ENCODE measurements at regions not wholly inside any gene's neighbourhood (a gene's known extent, or its start where the extent isn't known, plus 50 kb on each side); places are given as distances from the start of the nearest gene placed in this dataset.
A peak's percentile ranks its signal among the peaks of the same experiment; 100 is the strongest.

DNA sequence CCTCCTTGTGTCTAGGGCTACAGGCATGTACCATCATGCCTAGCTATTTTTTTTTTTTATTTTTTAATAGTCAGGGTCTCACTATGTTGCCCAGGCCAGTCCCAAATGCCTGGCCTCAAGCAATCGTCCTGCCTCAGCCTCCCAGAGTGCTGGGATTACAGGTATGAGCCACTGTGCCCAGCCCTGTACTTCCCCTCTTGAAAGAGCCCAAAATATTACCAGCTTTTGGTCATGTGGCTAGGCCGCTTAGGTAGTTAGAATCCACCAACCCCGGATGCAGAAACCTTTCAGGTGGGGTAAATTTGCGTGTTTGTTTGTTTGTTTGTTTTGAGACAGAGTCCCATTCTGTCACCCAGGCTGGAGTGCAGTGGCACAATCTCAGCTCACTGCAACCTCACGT, 132.8 kb upstream of the C2CD4B start:
- H3K36me3 ChIP-seq, result no peaks in the 10 kb centered on the region
- no peaks in the 10 kb centered on the region for H3K9me3 ChIP-seq (ENCODE audit: severe bottlenecking)
- H3K4me3 ChIP-seq (ENCODE audit: low read depth, low read length), result no peak overlapping the region
- TF ChIP-seq, protein P1, sequence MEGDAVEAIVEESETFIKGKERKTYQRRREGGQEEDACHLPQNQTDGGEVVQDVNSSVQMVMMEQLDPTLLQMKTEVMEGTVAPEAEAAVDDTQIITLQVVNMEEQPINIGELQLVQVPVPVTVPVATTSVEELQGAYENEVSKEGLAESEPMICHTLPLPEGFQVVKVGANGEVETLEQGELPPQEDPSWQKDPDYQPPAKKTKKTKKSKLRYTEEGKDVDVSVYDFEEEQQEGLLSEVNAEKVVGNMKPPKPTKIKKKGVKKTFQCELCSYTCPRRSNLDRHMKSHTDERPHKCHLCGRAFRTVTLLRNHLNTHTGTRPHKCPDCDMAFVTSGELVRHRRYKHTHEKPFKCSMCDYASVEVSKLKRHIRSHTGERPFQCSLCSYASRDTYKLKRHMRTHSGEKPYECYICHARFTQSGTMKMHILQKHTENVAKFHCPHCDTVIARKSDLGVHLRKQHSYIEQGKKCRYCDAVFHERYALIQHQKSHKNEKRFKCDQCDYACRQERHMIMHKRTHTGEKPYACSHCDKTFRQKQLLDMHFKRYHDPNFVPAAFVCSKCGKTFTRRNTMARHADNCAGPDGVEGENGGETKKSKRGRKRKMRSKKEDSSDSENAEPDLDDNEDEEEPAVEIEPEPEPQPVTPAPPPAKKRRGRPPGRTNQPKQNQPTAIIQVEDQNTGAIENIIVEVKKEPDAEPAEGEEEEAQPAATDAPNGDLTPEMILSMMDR (IDR thresholded peaks at IDR 0.05; ENCODE audit: low read depth, low read length), result no peak
- H3K27me3 ChIP-seq (ENCODE audit: insufficient read depth, low read depth, severe bottlenecking), result no peaks in the 10 kb centered on the region
- no peak for DNase-seq
- no peak overlapping the region for H3K27ac ChIP-seq

DNA sequence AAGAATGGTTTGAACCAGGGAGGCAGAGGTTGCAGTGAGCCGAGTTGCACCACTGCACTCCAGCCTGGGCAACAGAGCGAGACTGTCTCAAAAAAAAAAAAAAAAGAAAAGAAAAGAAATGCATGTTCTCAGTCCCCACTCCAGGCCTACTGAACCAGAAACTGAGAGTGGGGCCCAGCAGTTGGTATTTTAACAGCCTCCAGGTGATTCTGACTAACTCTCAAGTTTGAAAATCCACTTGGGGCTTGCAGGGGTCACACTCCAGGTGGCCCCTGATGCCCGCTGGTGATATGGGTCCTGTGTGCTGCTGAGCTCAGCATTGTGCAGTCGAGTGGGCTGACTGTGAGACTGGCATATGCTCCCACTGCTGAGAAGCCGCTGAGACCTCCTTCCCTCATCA, 133.7 kb upstream of the C2CD4B start:
- Histone ChIP-seq H3K36me3 (no peaks in the 10 kb centered on the region), H3K4me3 (ENCODE audit: low read depth, low read length) (no peak overlapping the region), H3K27me3 (ENCODE audit: insufficient read depth, low read depth, severe bottlenecking) (no peaks in the 10 kb centered on the region), H3K27ac (no peak overlapping the region), H3K9me3 (ENCODE audit: severe bottlenecking) (no peaks in the 10 kb centered on the region)
- TF ChIP-seq, protein P1 (IDR thresholded peaks at IDR 0.05; ENCODE audit: low read depth, low read length), result no peak
- DNase-seq, result no peak

DNA sequence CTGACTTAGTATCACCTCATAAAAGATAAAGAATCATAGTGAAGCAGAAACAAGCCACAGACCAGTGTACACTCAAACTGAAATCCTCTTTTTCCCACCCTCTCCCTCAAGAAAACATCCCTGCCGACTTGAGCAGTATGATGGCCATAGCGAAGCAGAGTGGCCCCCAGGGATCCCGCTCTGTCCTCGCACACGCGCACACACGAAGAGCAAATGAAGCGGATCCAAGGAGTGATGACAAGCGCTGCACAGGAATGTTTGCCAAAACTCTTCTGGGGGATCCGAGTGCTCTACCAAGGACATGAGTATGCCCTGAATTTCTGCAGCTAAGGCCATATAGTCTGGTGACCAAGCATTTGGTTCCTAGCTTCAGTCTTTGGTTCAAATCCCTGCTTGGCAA, 134.5 kb upstream of the C2CD4B start:
- no peak overlapping the region for H3K27ac ChIP-seq
- TF ChIP-seq, protein P1 (IDR thresholded peaks at IDR 0.05; ENCODE audit: low read depth, low read length), result no peak

DNA sequence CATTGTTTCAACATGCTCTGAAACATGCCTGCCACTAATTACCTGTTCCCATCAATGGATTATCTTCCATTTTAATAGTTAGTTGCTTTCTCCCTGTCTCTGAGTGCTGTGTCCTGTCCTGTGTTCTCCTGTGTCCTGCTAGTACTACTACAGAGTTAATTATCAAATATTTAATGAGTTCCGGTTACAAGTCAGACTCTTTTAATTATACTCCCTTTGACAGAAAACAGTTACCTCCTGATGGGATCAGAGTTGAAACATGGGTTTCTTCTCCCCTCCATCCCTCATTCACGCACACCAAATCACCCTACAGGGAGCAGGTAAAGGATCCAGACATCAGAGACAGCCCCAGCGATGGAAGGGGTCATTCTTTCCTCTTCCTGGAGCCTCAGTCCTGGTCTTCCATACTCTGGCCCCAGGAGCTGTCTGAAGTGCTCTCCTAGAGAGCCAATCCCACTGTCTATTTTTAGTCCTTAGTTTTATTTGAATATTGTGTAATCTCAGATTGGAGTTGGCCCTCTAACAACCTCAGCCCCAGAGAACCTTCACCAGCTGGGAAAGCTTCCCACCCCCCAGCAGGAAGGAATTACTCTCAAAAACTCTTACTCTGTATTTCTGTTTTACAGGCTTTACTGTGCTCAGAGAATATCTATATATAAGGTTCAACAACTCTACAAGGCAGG, 137.0 kb upstream of the C2CD4B start:
- H3K27me3 ChIP-seq (ENCODE audit: insufficient read depth, low read depth, severe bottlenecking), result no peaks in the 10 kb centered on the region
- TF ChIP-seq, protein P1 (IDR thresholded peaks at IDR 0.05; ENCODE audit: low read depth, low read length), result no peak
- H3K36me3 ChIP-seq, result no peaks in the 10 kb centered on the region
- H3K27ac ChIP-seq, result no peak overlapping the region
- no peaks in the 10 kb centered on the region for H3K9me3 ChIP-seq (ENCODE audit: severe bottlenecking)
- H3K4me3 ChIP-seq (ENCODE audit: low read depth, low read length), result no peak overlapping the region
- DNase-seq, result no peak

More for the DNA sequence above, 134.5 kb upstream of the C2CD4B start:
- no peaks in the 10 kb centered on the region for H3K27me3 ChIP-seq (ENCODE audit: insufficient read depth, low read depth, severe bottlenecking)
- no peak overlapping the region for H3K4me3 ChIP-seq (ENCODE audit: low read depth, low read length)
- no peaks in the 10 kb centered on the region for H3K36me3 ChIP-seq
- no peaks in the 10 kb centered on the region for H3K9me3 ChIP-seq (ENCODE audit: severe bottlenecking)
- DNase-seq, result no peak

DNA sequence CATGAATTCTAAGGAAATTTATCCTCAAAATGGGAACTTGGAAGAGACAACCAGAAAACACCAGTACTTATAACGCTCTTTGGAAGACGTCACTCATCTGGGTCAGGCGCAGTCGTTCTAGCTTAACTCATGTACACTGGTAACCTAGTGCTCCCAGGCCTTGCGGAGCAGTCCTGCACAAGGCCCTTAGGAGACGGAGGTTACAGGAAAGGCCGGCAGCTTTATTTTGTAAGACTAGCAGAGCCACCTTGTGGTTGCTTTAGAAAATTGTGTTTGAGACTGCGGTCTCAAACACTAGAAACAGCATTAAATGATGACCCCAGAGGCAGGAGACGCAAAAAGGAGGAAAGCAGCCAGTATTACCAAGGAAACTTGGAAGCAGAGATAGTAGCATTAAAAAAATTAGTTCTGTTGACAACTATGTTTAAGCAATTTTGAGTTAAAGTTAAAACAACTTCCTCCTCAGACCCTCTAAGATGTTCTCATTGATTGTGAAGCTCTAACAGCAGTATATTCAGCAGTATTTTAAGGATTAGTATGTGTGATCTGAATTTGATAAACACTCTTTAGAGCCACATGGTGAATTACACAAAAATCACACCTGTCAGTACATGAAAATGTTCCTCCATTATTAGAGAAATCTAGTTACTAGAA, 141.9 kb upstream of the C2CD4B start:
- TF ChIP-seq, protein P1 (IDR thresholded peaks at IDR 0.05; ENCODE audit: low read depth, low read length), result peak; percentile 55
- H3K4me3 ChIP-seq (ENCODE audit: low read depth, low read length), result no peak overlapping the region
- H3K27me3 ChIP-seq (ENCODE audit: insufficient read depth, low read depth, severe bottlenecking), result no peaks in the 10 kb centered on the region
- no peak overlapping the region for H3K27ac ChIP-seq
- no peaks in the 10 kb centered on the region for H3K36me3 ChIP-seq
- no peaks in the 10 kb centered on the region for H3K9me3 ChIP-seq (ENCODE audit: severe bottlenecking)
- peak; percentile 80 for DNase-seq

Data from WERI-Rb-1 (cell line).